GM19099 (cell line): ENCODE measurements at regions not wholly inside any gene's neighbourhood (a gene's known extent, or its start where the extent isn't known, plus 50 kb on each side); places are given as distances from the start of the nearest gene placed in this dataset.

Source experiments
- POLR2A ChIP-seq: IDR thresholded peaks from 3 replicates; pipeline ENCODE4 v1.6.1; 2011; ENCODE audit warnings: low read depth; ENCODE audit not compliant: insufficient read length; ENCODE audit errors: extremely low read depth

- TF ChIP-seq POLR2A = no peak
Measured at GRCh38 chr11:116416852-116417251, 355.9 kb downstream of the BUD13 start.

DNA sequence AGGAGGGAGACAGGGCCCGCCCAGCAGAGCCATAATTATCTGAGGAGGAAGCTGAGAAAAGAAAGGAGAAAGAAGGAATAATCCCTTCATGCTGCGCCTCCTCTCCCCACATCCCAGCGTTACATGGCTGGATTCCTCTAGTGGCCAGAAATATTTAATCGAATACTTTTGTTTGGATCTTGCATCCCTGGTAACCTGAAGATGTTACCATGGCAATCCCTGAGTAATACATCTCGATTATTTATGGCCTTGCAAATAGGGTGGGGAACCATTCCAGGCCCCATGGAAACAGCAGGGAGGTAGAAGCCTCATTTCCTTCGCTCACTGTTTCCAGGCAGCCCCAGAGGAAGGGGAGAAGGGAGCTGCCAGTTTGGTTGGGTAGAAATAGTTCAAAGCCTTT, 357.7 kb downstream of the BUD13 start:
- no peak for TF ChIP-seq POLR2A

GRCh38 chr11:116414357-116414880, 358.4 kb downstream of the BUD13 start:
- TF ChIP-seq POLR2A = no peak

DNA sequence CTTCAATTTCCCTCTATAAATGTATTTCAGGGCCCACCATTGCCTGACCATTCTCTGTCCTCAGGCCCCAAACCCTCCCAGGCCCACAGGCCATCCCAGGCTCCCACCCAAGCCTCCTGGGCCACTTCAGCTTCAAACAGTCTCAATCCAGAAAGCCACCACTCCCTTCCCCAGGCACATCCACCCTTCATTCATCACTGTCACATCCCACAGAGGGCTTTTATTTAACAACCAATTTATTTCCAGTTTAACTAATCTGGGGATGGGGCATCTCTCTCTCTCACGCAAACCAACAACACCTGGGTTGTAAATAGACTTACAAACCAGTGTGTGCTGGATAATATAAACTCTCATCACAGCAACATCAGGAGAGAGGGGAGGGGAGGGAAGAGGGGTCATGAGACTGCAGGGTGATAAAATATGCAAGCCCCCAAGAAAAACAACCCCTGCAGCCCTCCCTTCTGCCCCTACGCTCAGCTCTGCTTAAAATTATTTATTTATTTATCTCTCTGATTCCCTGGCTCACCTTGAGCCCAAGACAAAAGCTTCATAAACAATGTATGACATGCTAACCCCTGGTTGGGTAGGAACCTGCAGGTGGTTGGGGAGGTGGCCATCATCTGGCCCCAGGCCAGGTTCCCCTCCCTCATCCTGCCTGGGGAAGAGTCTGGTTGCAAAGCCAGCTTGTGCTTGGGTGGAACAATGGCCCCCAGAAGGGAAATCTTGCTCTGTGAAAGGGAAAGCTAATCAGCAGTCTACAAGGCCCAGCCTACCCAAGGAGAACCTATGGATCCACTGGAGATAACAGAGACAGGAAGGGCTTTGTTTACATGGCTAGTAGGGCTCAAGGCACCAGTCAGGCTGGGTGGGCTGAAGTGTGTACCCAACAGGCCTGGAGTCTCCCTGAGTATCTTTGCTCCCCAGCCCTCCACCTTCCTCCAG, 359.2 kb downstream of the BUD13 start:
- no peak for TF ChIP-seq POLR2A

DNA sequence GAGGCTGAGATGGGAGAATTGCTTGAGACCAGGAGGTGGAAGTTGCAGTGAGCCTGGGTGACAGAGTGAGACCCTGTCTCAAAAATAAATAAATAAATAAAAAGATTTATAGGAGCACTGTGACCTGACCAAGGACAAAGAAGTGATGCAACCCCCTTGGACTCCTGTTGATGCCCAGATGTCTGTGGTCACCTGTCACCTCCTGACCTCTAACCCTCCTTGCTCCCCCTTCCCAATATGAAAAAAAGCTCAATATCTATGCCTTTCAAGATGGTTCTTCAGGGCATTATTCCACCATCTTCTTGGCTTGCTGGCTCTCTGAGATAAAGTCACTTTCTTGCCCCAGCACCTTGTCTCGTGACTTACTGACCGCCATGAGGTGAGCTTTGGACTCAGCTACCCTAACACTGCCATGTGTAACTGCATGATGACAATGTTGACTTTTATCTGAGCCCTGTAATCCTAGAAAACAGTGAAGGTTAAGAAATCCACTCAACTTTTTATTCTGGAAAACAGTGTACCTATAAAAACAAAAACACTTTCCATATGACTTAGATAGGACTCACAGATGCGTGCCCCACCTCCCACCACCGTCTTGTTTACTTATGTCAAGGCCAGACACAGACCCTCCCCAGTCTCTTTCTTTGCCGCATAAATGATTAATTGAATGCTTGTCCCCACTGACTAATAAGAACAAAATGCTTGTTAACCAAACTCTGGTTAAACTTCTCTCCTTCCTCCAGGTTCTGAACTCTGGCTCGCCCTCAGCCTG, 360.5 kb downstream of the BUD13 start:
- no peak for TF ChIP-seq POLR2A

- TF ChIP-seq POLR2A = no peak
Measured at GRCh38 chr11:116409238-116409637, 363.5 kb downstream of the BUD13 start.

- TF ChIP-seq POLR2A = no peak
Measured at GRCh38 chr11:116406042-116406441, 366.7 kb downstream of the BUD13 start.

GRCh38 chr11:116404462-116404798, 368.4 kb downstream of the BUD13 start:
- TF ChIP-seq POLR2A = no peak

DNA sequence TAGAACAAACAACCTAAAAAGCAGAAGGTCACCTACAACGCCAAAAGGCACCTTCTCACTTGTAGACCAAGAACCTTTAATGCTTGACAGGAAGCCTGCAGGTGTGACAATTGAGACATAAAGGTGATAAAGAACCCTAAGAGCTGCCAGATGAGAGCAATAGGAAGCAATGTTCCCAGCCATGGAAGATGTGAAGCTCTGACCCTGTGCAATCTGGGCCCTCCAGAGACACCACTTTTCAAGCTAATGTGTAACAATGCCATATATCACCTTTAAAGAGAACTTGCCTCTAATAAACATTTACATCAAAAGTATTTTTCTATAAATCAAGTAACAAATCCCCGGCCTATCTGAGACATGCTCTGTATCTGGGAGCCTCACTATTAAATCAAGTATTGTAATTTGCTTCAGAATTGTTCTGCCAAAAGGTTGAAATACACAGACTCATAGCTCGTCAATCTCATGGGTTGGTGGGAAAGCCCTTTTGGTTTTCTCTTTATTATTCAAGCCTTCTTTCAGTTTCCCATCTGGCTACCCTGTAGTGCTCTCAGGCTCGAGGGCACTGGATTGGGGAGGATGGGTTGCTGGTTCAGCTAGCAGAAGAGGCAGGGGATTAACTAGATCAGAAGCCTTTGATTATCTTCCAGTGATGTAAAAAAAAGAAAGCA, 368.9 kb downstream of the BUD13 start:
- TF ChIP-seq POLR2A = no peak

DNA sequence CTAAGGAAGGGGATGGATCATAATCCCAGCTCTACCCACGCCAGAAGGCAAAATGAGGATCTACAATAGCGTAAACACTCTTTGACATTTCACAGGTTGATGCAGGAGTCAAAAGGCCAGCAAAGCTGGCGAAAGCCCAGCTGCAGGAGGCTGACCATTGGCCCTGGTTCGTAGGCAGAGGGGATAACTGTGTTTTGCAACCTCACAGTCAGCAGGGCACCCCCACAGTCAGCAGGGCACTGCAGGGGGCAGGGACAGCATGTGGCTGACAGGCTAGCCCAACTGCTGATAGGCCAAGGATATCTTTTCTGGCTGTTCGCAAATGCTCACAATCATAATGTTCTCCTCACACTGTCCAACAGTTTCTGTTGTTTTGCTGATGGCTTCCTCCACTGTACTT, 372.7 kb downstream of the BUD13 start:
- TF ChIP-seq POLR2A = no peak

DNA sequence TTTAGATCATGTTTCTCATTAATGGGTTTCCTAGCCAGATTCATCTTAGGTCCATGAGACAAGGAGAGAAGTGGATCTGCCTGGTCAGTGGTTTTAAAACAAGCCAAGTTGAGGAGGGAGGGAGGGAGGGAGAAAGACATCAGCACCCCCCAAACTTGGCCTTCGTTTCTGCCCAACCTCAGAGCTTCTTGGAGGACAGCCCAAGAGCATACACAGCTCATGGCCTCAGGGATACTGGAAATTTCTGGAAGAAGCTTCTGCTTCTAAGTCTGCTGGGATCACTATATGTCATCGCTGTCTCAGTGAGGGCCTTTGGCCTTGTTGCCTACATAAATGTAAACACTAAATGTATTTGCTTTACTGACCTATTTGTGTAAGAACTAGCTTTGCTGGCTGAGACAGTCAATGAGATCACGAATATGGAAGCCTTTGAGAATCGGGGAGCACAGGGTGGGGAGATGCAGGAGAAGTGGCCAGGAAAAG, 375.1 kb downstream of the BUD13 start:
- no peak for TF ChIP-seq POLR2A

DNA sequence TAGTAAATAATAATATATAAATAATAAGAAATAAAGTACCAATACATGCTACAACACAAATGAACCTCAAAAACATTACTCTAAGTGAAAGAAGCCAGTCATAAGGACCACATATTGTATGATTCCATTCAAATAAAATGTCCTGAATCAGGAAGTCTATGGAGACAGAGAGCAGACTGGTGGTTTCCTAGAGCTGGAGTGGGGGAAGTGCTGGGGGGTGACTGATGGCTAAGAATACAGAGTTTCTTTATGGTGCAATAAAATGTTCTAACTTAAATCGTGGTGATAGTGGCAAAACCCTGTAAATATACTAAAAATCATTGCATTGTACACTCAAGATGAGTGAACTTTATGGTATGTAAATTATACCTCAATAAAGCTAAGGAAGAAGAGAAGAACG, 376.5 kb downstream of the BUD13 start:
- TF ChIP-seq POLR2A = no peak

DNA sequence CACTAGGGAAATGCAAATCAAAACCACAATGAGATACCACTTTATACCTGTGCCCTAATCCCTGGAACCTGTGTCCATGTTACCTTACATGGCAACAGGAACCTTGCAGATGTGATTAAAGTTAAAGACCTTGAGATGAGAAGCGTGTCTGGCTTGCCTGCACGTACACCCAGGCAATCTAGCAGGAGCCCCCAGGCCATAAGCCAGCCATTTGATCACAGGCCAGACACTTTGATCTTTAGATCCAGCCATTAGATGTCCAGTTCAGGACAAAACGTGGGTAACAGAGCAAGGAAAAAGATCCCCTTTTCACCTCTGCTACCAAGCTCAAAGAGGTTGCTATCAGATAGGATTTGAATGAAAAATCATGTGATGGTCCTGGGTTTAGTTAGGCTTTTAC, 378.8 kb downstream of the BUD13 start:
- TF ChIP-seq POLR2A = no peak

DNA sequence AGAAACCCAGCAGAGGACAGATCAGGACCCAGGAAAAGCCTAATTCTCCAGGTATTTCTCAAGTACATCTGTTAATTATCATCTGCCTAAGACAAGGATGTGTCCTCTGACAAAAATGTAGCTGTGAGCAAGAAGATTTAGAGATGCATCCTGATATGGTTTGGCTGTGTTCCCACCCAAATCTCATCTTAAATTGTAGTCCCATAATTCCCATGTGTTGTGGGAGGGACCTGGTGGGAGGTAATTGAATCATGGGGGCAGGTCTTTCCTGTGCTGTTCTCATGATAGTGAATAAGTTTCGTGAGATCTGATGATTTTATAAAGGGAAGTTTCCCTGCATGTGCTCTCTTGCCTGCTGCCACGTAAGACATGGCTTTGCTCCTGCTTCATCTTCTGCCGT, 381.8 kb downstream of the BUD13 start:
- TF ChIP-seq POLR2A = no peak

DNA sequence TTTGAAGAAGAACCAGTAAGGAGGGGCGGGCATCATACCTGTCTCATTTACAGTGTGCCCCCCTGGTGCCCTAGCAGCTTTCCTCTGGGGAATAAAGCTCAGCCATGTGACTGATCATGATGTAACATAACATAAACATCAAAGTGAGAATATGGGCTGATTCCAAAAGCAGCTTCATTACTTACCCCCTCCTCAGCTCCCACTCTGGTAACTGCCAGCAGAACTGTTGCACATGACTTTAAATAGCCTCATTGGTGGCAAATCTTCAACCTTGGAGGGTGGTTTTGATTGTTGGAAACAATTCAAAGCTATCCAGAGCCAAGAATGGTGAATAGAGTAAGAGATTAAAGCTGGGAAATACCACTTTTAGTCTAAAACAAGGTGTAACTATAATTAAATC, 384.6 kb downstream of the BUD13 start:
- TF ChIP-seq POLR2A = no peak
